ENCODE measurements at regions not wholly inside any gene's neighbourhood (a gene's known extent, or its start where the extent isn't known, plus 50 kb on each side); places are given as distances from the start of the nearest gene placed in this dataset.

GRCh38 chr1:106960412-106960811, 96.1 kb upstream of the PRMT6 start:
- no peaks in the 10 kb centered on the region for H3K4me1 ChIP-seq (ENCODE audit: control insufficient read depth, insufficient read depth, low read length)
- H3K27ac ChIP-seq (ENCODE audit: low read depth, low read length): no peak overlapping the region
- H3K9ac ChIP-seq (ENCODE audit: low read depth, low read length): no peak overlapping the region
- H3K4me3 ChIP-seq (ENCODE audit: low read depth, low read length): no peak overlapping the region
- H3K9me3 ChIP-seq (ENCODE audit: control insufficient read depth, insufficient read depth, low read length): no peaks in the 10 kb centered on the region
- no peaks in the 10 kb centered on the region for H3K27me3 ChIP-seq (ENCODE audit: control insufficient read depth, insufficient read depth, low read length)
- H3K36me3 ChIP-seq (ENCODE audit: control insufficient read depth, insufficient read depth, low read length): no peaks in the 10 kb centered on the region

- Histone ChIP-seq H3K27me3 (ENCODE audit: control insufficient read depth, insufficient read depth, low read length) (no peaks in the 10 kb centered on the region), H3K36me3 (ENCODE audit: control insufficient read depth, insufficient read depth, low read length) (no peaks in the 10 kb centered on the region), H3K4me1 (ENCODE audit: control insufficient read depth, insufficient read depth, low read length) (no peaks in the 10 kb centered on the region)
Observed at GRCh38 chr1:106961646-106962045, 94.8 kb upstream of the PRMT6 start.

GRCh38 chr1:106962591-106962990, 93.9 kb upstream of the PRMT6 start:
- Histone ChIP-seq H3K9me3 (ENCODE audit: control insufficient read depth, insufficient read depth, low read length) (no peaks in the 10 kb centered on the region), H3K4me1 (ENCODE audit: control insufficient read depth, insufficient read depth, low read length) (no peaks in the 10 kb centered on the region), H3K27ac (ENCODE audit: low read depth, low read length) (no peak overlapping the region), H3K27me3 (ENCODE audit: control insufficient read depth, insufficient read depth, low read length) (no peaks in the 10 kb centered on the region), H3K9ac (ENCODE audit: low read depth, low read length) (no peak overlapping the region), H3K4me3 (ENCODE audit: low read depth, low read length) (no peak overlapping the region), H3K36me3 (ENCODE audit: control insufficient read depth, insufficient read depth, low read length) (no peaks in the 10 kb centered on the region)

More at GRCh38 chr1:106961646-106962045, 94.8 kb upstream of the PRMT6 start:
- Histone ChIP-seq H3K9ac (ENCODE audit: low read depth, low read length) (no peak overlapping the region), H3K4me3 (ENCODE audit: low read depth, low read length) (no peak overlapping the region), H3K27ac (ENCODE audit: low read depth, low read length) (no peak overlapping the region), H3K9me3 (ENCODE audit: control insufficient read depth, insufficient read depth, low read length) (no peaks in the 10 kb centered on the region)

- H3K4me1 ChIP-seq (ENCODE audit: control insufficient read depth, insufficient read depth, low read length): peaks cover 1% of the 10 kb centered on the region; the same call in 1 of the 2 replicates
- H3K4me3 ChIP-seq (ENCODE audit: low read depth, low read length): no peak overlapping the region
- H3K9me3 ChIP-seq (ENCODE audit: control insufficient read depth, insufficient read depth, low read length): no peaks in the 10 kb centered on the region
- no peaks in the 10 kb centered on the region for H3K27me3 ChIP-seq (ENCODE audit: control insufficient read depth, insufficient read depth, low read length)
- H3K27ac ChIP-seq (ENCODE audit: low read depth, low read length): no peak overlapping the region
- H3K36me3 ChIP-seq (ENCODE audit: control insufficient read depth, insufficient read depth, low read length): no peaks in the 10 kb centered on the region
- no peak overlapping the region for H3K9ac ChIP-seq (ENCODE audit: low read depth, low read length)
Observed at GRCh38 chr1:106964495-106964894, 92.0 kb upstream of the PRMT6 start.

- H3K9ac ChIP-seq (ENCODE audit: low read depth, low read length): no peak overlapping the region
- H3K4me1 ChIP-seq (ENCODE audit: control insufficient read depth, insufficient read depth, low read length): peaks cover 6% of the 10 kb centered on the region; the same call in 1 of the 2 replicates
- H3K36me3 ChIP-seq (ENCODE audit: control insufficient read depth, insufficient read depth, low read length): no peaks in the 10 kb centered on the region
- H3K9me3 ChIP-seq (ENCODE audit: control insufficient read depth, insufficient read depth, low read length): no peaks in the 10 kb centered on the region
- no peaks in the 10 kb centered on the region for H3K27me3 ChIP-seq (ENCODE audit: control insufficient read depth, insufficient read depth, low read length)
- H3K4me3 ChIP-seq (ENCODE audit: low read depth, low read length): no peak overlapping the region
- no peak overlapping the region for H3K27ac ChIP-seq (ENCODE audit: low read depth, low read length)
Observed at GRCh38 chr1:106968644-106969043, 87.8 kb upstream of the PRMT6 start.

- H3K27ac ChIP-seq (ENCODE audit: low read depth, low read length): no peak overlapping the region
- no peak overlapping the region for H3K9ac ChIP-seq (ENCODE audit: low read depth, low read length)
- H3K4me3 ChIP-seq (ENCODE audit: low read depth, low read length): no peak overlapping the region
- H3K4me1 ChIP-seq (ENCODE audit: control insufficient read depth, insufficient read depth, low read length): peaks cover 6% of the 10 kb centered on the region; the same call in 1 of the 2 replicates
- H3K9me3 ChIP-seq (ENCODE audit: control insufficient read depth, insufficient read depth, low read length): no peaks in the 10 kb centered on the region
- no peaks in the 10 kb centered on the region for H3K36me3 ChIP-seq (ENCODE audit: control insufficient read depth, insufficient read depth, low read length)
- H3K27me3 ChIP-seq (ENCODE audit: control insufficient read depth, insufficient read depth, low read length): no peaks in the 10 kb centered on the region
Observed at GRCh38 chr1:106969731-106970130, 86.7 kb upstream of the PRMT6 start.

GRCh38 chr1:106972074-106972473, 84.4 kb upstream of the PRMT6 start:
- H3K4me1 ChIP-seq (ENCODE audit: control insufficient read depth, insufficient read depth, low read length): peaks cover 6% of the 10 kb centered on the region; the same call in 1 of the 2 replicates
- peaks cover 6% of the 10 kb centered on the region; the same call in 1 of the 2 replicates for H3K9me3 ChIP-seq (ENCODE audit: control insufficient read depth, insufficient read depth, low read length)
- no peak overlapping the region for H3K4me3 ChIP-seq (ENCODE audit: low read depth, low read length)
- H3K9ac ChIP-seq (ENCODE audit: low read depth, low read length): no peak overlapping the region
- H3K27ac ChIP-seq (ENCODE audit: low read depth, low read length): no peak overlapping the region
- no peaks in the 10 kb centered on the region for H3K36me3 ChIP-seq (ENCODE audit: control insufficient read depth, insufficient read depth, low read length)
- no peaks in the 10 kb centered on the region for H3K27me3 ChIP-seq (ENCODE audit: control insufficient read depth, insufficient read depth, low read length)

- Histone ChIP-seq H3K9ac (ENCODE audit: low read depth, low read length) (no peak overlapping the region), H3K4me3 (ENCODE audit: low read depth, low read length) (no peak overlapping the region), H3K27me3 (ENCODE audit: control insufficient read depth, insufficient read depth, low read length) (no peaks in the 10 kb centered on the region), H3K27ac (ENCODE audit: low read depth, low read length) (no peak overlapping the region), H3K9me3 (ENCODE audit: control insufficient read depth, insufficient read depth, low read length) (peaks cover 9% of the 10 kb centered on the region; the same call in 1 of the 2 replicates), H3K4me1 (ENCODE audit: control insufficient read depth, insufficient read depth, low read length) (no peaks in the 10 kb centered on the region), H3K36me3 (ENCODE audit: control insufficient read depth, insufficient read depth, low read length) (no peaks in the 10 kb centered on the region)
Observed at GRCh38 chr1:106975944-106976343, 80.5 kb upstream of the PRMT6 start.

- no peak overlapping the region for H3K4me3 ChIP-seq (ENCODE audit: low read depth, low read length)
Observed at GRCh38 chr1:106978477-106979322, 77.8 kb upstream of the PRMT6 start.

GRCh38 chr1:106979371-106979770, 77.1 kb upstream of the PRMT6 start:
- Histone ChIP-seq H3K9ac (ENCODE audit: low read depth, low read length) (no peak overlapping the region), H3K27ac (ENCODE audit: low read depth, low read length) (no peak overlapping the region), H3K27me3 (ENCODE audit: control insufficient read depth, insufficient read depth, low read length) (no peaks in the 10 kb centered on the region)

More at GRCh38 chr1:106978477-106979322, 77.8 kb upstream of the PRMT6 start:
- Histone ChIP-seq H3K27me3 (ENCODE audit: control insufficient read depth, insufficient read depth, low read length) (no peaks in the 10 kb centered on the region), H3K27ac (ENCODE audit: low read depth, low read length) (no peak overlapping the region), H3K36me3 (ENCODE audit: control insufficient read depth, insufficient read depth, low read length) (no peaks in the 10 kb centered on the region), H3K9ac (ENCODE audit: low read depth, low read length) (no peak overlapping the region), H3K4me1 (ENCODE audit: control insufficient read depth, insufficient read depth, low read length) (0 out of 2 replicates have a peak, but pooled peaks cover 2% of the 10 kb centered on the region), H3K9me3 (ENCODE audit: control insufficient read depth, insufficient read depth, low read length) (peaks cover 9% of the 10 kb centered on the region; the same call in 1 of the 2 replicates)

GRCh38 chr1:106980121-106980520, 76.4 kb upstream of the PRMT6 start:
- H3K9ac ChIP-seq (ENCODE audit: low read depth, low read length): no peak overlapping the region
- H3K4me3 ChIP-seq (ENCODE audit: low read depth, low read length): no peak overlapping the region
- H3K9me3 ChIP-seq (ENCODE audit: control insufficient read depth, insufficient read depth, low read length): peaks cover 9% of the 10 kb centered on the region; the same call in 1 of the 2 replicates
- no peak overlapping the region for H3K27ac ChIP-seq (ENCODE audit: low read depth, low read length)
- H3K36me3 ChIP-seq (ENCODE audit: control insufficient read depth, insufficient read depth, low read length): no peaks in the 10 kb centered on the region
- peaks cover 13% of the 10 kb centered on the region for H3K4me1 ChIP-seq (ENCODE audit: control insufficient read depth, insufficient read depth, low read length)
- no peaks in the 10 kb centered on the region for H3K27me3 ChIP-seq (ENCODE audit: control insufficient read depth, insufficient read depth, low read length)

More at GRCh38 chr1:106979371-106979770, 77.1 kb upstream of the PRMT6 start:
- Histone ChIP-seq H3K4me3 (ENCODE audit: low read depth, low read length) (no peak overlapping the region), H3K4me1 (ENCODE audit: control insufficient read depth, insufficient read depth, low read length) (peaks cover 8% of the 10 kb centered on the region; the same call in 1 of the 2 replicates), H3K36me3 (ENCODE audit: control insufficient read depth, insufficient read depth, low read length) (no peaks in the 10 kb centered on the region), H3K9me3 (ENCODE audit: control insufficient read depth, insufficient read depth, low read length) (peaks cover 9% of the 10 kb centered on the region; the same call in 1 of the 2 replicates)
